ENCODE measurements at regions not wholly inside any gene's neighbourhood (a gene's known extent, or its start where the extent isn't known, plus 50 kb on each side); places are given as distances from the start of the nearest gene placed in this dataset.

GRCh38 chr4:111776561-111776960 lies 368.7 kb upstream of the FAM241A start:
- no peak overlapping the region for H2AFZ ChIP-seq (ENCODE audit: control insufficient read depth, low read depth, low read length)
- H3K4me3 ChIP-seq, result no peak overlapping the region
- no peaks in the 10 kb centered on the region for H3K36me3 ChIP-seq (ENCODE audit: control insufficient read depth in 2 of 2, insufficient read depth in 2 of 2, low read length in 1 of 2)
- intact Hi-C loops (cut with micrococcal nuclease; ENCODE audit: unreplicated experiment), result no loop called here
- WGBS (ENCODE audit: insufficient coverage, insufficient replicate concordance, low lambda C conversion rate, missing lambda C conversion rate), result 0% methylated on average over 1 of the region's 1 CpG
- TF ChIP-seq CHD2 (IDR thresholded peaks at IDR 0.05; ENCODE audit: borderline replicate concordance, low read depth, low read length) (no peak), CUX1 (IDR thresholded peaks at IDR 0.05; ENCODE audit: insufficient replicate concordance, low read depth, low read length) (no peak), CREM (IDR thresholded peaks at IDR 0.05; ENCODE audit: low read depth) (no peak), CHD1 (IDR thresholded peaks at IDR 0.05; ENCODE audit: low read depth, low read length) (no peak), CREB1 (IDR thresholded peaks at IDR 0.05; ENCODE audit: low read depth) (no peak), YBX1 (IDR thresholded peaks at IDR 0.05) (no peak), NFYB (IDR thresholded peaks at IDR 0.05; ENCODE audit: insufficient read depth, low read depth, low read length) (no peak), JUNB (IDR thresholded peaks at IDR 0.05) (no peak), LARP7 (IDR thresholded peaks at IDR 0.05) (no peak), HDGF (IDR thresholded peaks at IDR 0.05) (no peak), SMAD1 (IDR thresholded peaks at IDR 0.05; ENCODE audit: low read depth, partially characterized antibody) (no peak), GATAD2B (conservative IDR thresholded peaks at IDR 0.05; ENCODE audit: low read depth) (no peak), ZNF207 (IDR thresholded peaks at IDR 0.05; ENCODE audit: borderline replicate concordance) (no peak), ZNF217 (IDR thresholded peaks at IDR 0.05) (no peak)
- TF ChIP-seq, protein P1, sequence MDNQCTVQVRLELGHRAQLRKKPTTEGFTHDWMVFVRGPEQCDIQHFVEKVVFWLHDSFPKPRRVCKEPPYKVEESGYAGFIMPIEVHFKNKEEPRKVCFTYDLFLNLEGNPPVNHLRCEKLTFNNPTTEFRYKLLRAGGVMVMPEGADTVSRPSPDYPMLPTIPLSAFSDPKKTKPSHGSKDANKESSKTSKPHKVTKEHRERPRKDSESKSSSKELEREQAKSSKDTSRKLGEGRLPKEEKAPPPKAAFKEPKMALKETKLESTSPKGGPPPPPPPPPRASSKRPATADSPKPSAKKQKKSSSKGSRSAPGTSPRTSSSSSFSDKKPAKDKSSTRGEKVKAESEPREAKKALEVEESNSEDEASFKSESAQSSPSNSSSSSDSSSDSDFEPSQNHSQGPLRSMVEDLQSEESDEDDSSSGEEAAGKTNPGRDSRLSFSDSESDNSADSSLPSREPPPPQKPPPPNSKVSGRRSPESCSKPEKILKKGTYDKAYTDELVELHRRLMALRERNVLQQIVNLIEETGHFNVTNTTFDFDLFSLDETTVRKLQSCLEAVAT (IDR thresholded peaks at IDR 0.05), result no peak
- H3K27me3 ChIP-seq (replicated peaks in 1 of 2; ENCODE audit: control insufficient read depth in 2 of 2, insufficient read depth in 2 of 2, low read length in 1 of 2), result no peaks in the 10 kb centered on the region
- ChIA-PET RAD21 (ENCODE audit: unreplicated experiment) (no interaction called here), SMC1A (ENCODE audit: uncharacterized antibody, unreplicated experiment) (no interaction called here), CTCF (no interaction called here), POLR2A (no interaction called here)
- H3K9ac ChIP-seq (ENCODE audit: control insufficient read depth, insufficient read depth, low read length), result no peak overlapping the region
- in situ Hi-C loops (cut with MboI), result no loop called here
- FAIRE-seq (no peak), ATAC-seq (no peak), DNase-seq (ENCODE audit: low read depth, low spot score) (no peak)
- no TSS peak for BruUV-seq (replicated peaks)
- no peak overlapping the region for H3K4me2 ChIP-seq (ENCODE audit: control insufficient read depth, insufficient read depth)
- H4K20me1 ChIP-seq (ENCODE audit: control insufficient read depth, insufficient read depth), result no peaks in the 10 kb centered on the region
- H3K4me1 ChIP-seq (ENCODE audit: control insufficient read depth, insufficient read depth, low read length), result no peaks in the 10 kb centered on the region
- no peaks in the 10 kb centered on the region for H3K9me3 ChIP-seq (replicated peaks; ENCODE audit: control insufficient read depth, insufficient read depth, low read length)
- H3K27ac ChIP-seq (ENCODE audit: control insufficient read depth, insufficient read depth), result no peak overlapping the region
- no peaks in the 10 kb centered on the region for H3K79me2 ChIP-seq (ENCODE audit: control insufficient read depth, insufficient read depth, low read length)
